ENCODE measurements at regions not wholly inside any gene's neighbourhood (a gene's known extent, or its start where the extent isn't known, plus 50 kb on each side); places are given as distances from the start of the nearest gene placed in this dataset.
A peak's percentile ranks its signal among the peaks of the same experiment; 100 is the strongest.

DNA sequence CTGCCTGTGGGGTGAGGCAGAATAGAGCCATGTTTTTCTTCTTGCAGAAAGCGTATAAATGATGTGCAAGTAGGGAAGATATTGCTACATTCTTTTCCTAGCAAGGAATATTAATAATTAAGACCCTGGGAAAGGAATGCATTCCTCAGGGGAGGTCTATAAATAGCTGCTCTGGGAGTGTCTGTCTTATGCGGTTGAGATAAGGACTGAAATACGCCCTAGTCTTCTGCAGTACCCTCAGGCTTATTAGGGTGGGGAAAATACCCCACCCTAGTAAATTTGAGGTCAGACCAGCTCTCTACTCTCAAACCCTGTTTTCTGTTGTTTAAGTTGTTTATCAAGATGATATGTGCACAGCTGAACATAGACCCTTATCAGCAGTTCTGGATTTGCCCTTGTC lies 155.9 kb upstream of the HMCN1 start:
- DNase-seq (ENCODE audit: low spot score) = no peak

- DNase-seq (ENCODE audit: low spot score) = no peak
These were observed 159.9 kb upstream of the HMCN1 start for GRCh38 chr1:185574139-185574875.

DNA sequence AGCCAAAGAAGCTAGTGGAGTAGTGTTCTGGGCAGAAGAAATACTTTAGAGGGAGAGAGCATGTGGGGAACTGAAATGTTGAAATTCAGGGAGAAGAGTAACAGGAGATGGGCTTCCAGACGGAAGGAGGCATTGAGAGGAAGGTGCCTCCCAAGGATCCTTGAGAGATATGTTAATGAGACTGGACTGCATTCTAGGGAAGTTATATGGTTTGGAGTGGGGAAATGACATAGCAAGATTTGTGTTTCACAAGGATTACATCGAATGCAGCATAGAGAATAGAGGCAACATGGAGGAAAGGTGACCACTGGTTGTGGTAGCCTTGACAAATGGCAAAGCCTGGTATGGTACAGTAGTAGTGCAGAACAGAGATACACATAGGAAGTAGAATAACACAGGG lies 160.5 kb upstream of the HMCN1 start:
- no peak for DNase-seq (ENCODE audit: low spot score)

DNA sequence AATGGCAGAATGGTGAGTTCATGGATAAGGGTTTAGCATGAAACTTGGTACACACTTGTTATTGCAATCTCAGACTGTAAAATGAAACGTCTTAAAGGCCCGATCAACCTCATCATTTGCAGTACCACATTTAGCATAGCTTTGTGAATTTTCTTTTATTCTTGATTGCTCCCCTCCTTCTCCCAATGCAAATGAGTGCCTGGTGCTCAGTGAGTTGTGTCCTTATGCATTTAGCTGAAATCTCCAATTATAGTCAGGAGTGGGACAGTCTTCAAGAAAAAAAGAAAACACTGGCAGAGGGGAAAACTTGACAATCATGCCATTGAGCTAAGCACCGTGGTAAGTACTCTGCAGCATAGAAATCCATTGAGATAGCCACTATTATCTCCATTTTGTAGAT lies 161.0 kb upstream of the HMCN1 start:
- no peak for DNase-seq (ENCODE audit: low spot score)

- DNase-seq (ENCODE audit: low spot score) = no peak
These were observed 163.2 kb upstream of the HMCN1 start for GRCh38 chr1:185570962-185571361.

- peak; percentile 35 for DNase-seq (ENCODE audit: low spot score)
These were observed 165.8 kb upstream of the HMCN1 start for GRCh38 chr1:185568155-185569123.

DNA sequence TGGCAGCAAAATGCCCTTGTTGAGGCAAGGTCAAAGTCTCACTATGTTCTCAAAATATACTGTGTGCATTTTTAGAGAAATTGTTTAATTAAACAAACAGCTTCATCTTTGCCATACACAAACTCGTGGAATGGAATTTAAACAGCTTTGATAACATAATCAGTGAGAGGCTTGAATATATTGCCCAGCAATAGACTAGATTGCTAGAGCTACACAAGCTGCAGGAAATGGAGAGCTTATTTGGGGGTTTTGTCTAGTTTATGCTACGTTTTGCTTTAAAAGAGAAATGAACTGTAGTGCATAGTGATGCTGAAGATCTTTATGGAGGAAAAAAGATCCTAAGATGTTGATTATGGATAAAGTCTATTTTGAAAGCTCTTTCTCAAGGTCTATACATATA lies 166.8 kb upstream of the HMCN1 start:
- no peak for DNase-seq (ENCODE audit: low spot score)

- DNase-seq (ENCODE audit: low spot score) = peak; percentile 70
These were observed 167.2 kb upstream of the HMCN1 start for GRCh38 chr1:185566995-185567394.

- no peak for DNase-seq (ENCODE audit: low spot score)
These were observed 168.9 kb upstream of the HMCN1 start for GRCh38 chr1:185565302-185565701.

GRCh38 chr1:185564816-185565215 lies 169.4 kb upstream of the HMCN1 start:
- DNase-seq (ENCODE audit: low spot score) = no peak

DNA sequence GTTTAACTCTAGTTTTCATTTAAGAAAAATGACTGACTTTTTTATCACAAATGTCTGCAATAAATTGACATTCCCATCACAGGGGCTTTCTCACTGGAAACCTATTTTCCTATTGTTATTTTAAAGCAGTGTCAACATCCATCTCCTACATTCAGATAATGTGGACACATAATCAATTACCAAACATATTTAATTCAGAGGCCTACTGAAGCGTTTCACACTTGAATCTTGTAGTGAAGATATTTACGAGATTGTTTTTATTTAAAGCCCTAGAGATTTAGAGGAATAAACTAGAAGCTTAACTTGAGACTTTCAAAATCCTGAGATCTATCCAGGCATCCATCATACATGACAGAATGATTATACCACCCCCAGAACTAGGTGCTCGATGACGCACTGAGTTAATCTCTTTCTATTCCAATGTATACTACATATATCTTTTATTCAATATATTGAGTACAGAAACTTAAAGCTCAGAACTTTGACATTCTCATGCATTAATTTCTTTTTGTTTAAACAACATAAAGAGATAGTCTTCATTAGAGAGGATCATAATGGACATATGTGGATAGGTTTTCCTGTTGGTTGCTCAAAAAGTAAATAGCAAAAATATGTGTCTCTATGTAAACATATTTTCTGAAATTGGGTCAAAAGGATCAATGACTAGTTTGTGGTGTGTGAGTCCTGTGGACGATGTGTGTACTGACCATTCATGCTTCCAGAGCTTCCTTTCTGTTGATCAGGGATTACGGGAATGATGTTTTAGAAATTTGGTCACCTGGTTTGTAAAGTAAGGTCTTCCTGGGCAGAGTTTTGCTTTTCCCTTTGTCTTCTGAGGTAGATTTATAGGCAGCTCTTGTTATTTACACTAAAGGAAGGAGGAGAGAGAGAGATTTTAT lies 171.5 kb upstream of the HMCN1 start:
- no peak for DNase-seq (ENCODE audit: low spot score)

DNA sequence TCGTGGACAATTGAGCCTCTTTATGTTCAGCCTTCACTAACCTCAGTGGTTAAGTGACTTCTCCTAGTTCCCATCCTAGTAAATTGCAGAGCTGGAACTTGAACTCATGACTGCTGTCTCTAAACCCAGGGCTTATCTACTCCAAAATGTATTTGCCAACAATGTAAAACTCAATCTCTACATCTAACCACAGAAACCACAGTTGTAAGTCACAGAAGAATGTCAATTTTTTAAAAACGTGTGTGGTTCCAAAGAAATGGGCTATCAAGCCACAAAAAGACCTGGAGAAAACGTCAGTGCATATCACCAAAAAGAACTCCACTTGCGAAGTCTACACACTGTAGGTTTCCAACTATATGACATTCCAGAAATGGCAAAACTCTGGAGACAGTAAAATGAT lies 172.6 kb upstream of the HMCN1 start:
- DNase-seq (ENCODE audit: low spot score) = peak; percentile 57

DNA sequence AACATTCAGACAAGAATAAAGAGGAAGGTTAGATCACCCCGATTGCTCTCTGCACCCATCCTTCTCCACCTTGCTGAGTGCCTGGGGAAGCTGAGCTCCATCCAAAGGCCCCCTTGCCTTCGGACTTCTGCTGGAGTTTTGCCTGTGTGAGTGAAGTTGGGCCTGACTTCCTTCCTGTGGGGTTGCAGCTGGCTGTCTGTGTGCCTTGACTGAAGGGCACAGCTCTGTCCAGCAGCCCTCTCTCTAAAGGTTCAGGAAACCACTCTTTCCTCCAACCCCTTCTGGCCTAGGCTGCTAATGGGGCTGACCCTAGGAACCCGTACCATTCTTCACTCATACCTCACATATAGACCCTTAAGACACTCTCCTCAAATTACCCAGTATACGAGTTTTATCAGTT lies 173.4 kb upstream of the HMCN1 start:
- DNase-seq (ENCODE audit: low spot score) = no peak

- peak; percentile 87 for DNase-seq (ENCODE audit: low spot score)
These were observed 174.4 kb upstream of the HMCN1 start for GRCh38 chr1:185559684-185560331.

DNA sequence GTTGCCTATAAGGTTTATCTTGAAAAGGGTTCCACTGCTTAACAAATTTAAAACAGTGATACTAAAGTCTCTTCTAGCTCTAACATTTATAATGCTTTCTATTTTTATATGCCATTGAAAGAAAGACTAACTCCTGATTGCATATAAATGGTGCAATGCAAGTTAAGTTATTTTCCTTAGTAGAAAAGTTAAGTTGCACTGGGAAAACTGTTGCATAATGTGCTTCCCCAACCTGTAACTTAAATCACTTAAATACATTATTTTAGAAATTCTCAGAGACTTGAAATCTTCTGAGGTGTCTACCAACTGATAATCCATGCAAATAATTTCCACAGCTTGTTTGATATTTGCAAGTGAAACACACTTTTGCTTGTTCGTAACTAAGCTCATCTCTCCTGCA lies 175.0 kb upstream of the HMCN1 start:
- DNase-seq (ENCODE audit: low spot score) = no peak

- no peak for DNase-seq (ENCODE audit: low spot score)
These were observed 177.6 kb upstream of the HMCN1 start for GRCh38 chr1:185556561-185556960.

DNA sequence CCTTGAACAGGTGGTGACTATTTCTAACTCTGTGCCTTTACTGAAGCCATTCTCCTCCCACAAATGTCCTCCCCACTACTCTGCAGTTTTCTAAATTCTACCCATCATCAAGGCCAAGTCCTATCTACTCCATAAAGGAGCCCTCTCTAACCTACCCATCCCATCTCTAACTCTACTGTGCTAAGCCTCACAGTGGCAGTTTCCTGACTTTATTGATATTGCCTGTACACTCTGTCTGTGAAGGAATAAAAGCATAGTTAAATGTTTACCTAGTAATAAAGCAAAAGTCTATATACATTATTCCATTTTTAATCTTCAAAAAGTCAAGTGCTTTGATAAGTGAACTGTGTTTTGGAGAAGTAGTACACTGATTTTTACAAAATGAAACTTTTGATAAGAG lies 178.4 kb upstream of the HMCN1 start:
- DNase-seq (ENCODE audit: low spot score) = no peak

DNA sequence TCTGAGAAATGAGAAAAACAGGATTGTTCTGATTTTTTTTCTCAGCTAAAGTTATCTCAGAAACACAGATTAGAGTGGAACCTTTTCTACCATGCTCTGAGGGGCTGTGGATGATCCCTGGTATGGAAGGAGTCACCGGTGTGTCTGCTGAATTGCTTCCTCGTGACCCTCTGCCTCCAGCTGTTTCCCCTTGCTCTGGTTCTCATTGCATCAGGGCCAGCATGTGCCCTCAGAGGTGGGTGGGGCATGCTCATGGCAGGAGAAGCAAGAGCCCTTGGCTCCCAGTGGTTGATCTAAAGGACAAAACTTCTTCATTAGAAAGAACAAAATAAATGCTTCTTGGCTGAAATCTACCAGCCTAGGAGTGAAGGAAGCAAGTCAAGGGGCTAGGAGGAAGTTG lies 183.2 kb upstream of the HMCN1 start:
- DNase-seq (ENCODE audit: low spot score) = no peak

GRCh38 chr1:185549906-185550305 lies 184.3 kb upstream of the HMCN1 start:
- DNase-seq (ENCODE audit: low spot score) = no peak

GRCh38 chr1:185546029-185546428 lies 188.2 kb upstream of the HMCN1 start:
- no peak for DNase-seq (ENCODE audit: low spot score)

- no peak for DNase-seq (ENCODE audit: low spot score)
These were observed 192.3 kb upstream of the HMCN1 start for GRCh38 chr1:185541871-185542301.

DNA sequence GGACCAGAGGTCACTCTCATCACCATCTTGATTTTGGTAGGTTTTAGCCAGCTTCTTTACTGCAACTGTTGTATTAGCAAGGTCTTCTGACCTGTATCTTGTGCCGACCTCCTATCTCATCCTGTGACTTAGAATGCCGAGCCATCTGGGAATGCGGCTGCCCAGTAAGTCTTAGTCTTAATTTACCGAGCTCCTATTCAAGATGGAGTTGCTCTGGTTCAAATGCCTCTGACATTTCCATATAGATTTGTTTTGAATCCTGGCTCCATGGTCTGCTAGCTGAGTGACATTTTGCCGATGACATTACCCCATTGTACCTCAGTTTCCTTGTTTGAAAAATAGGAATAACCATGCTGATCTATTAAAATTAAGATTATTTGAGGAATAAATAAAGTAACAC lies 193.9 kb upstream of the HMCN1 start:
- no peak for DNase-seq (ENCODE audit: low spot score)

All from activated CD4-positive, alpha-beta T cell treated with anti-CD3 and anti-CD28 coated beads, Interleukin-2, Interleukin-4, amounts not matched to agents 100 ng/mL and 50 ng/mL, durations not matched to agents 16 hours and 8 hours (primary cell).